NT2/D1 (cell line): ENCODE measurements at regions not wholly inside any gene's neighbourhood (a gene's known extent, or its start where the extent isn't known, plus 50 kb on each side); places are given as distances from the start of the nearest gene placed in this dataset.

ENCODE experiments used
- SUZ12 ChIP-seq: IDR thresholded peaks from 2 replicates; pipeline ENCODE4 v1.6.1; 2011; ENCODE audit not compliant: insufficient read length, insufficient read depth; ENCODE audit errors: extremely low read depth
- YY1 ChIP-seq: IDR thresholded peaks from 2 replicates; pipeline ENCODE4 v1.6.1; 2011; ENCODE audit not compliant: insufficient read length, insufficient read depth
- ZNF274 ChIP-seq: IDR thresholded peaks from 2 replicates; pipeline ENCODE4 v1.6.1; 2011; ENCODE audit warnings: mild to moderate bottlenecking, low read depth, low read length

- TF ChIP-seq YY1 (no peak), ZNF274 (no peak), SUZ12 (no peak)
Measured at GRCh38 chrX:14291666-14292500, 237.5 kb upstream of the GLRA2 start.
